ENCODE measurements at regions not wholly inside any gene's neighbourhood (a gene's known extent, or its start where the extent isn't known, plus 50 kb on each side); places are given as distances from the start of the nearest gene placed in this dataset.
"Not testable (repeated sequence)": the region's sequence is repeated elsewhere in the genome, so short reads cannot be mapped to it uniquely, and the experiment has no call there.

DNA sequence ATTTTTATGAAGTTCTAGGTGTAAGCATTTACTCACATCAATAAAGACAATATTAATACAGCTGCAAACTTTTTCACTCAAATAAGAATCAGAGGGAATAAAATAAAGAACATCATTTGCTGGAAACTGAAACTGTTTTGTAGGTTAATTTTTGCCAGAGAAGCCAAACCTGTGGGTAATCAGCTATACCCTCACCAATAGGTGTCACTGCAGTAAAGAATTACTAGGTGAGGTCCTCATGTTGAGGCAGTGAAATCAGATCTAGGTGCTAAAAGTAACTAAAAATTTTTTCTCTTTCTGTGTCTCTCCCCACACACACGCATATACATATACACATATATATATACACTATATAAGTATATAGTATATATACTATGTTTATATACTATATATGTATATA, 1016.3 kb upstream of the SEMA6A start:
- ATAC-seq (no peak), DNase-seq (ENCODE audit: low spot score) (no peak)
- intact Hi-C loops (cut with DNase I) = no loop called here

GRCh38 chr5:117588611-117589010, 1014.0 kb upstream of the SEMA6A start:
- intact Hi-C loops (cut with DNase I) = no loop called here
- DNase-seq (ENCODE audit: low spot score) (no peak), ATAC-seq (no peak)

GRCh38 chr5:117587111-117587510, 1012.5 kb upstream of the SEMA6A start:
- DNase-seq (ENCODE audit: low spot score) = no peak
- intact Hi-C loops (cut with DNase I) = no loop called here
- ATAC-seq = no peak

GRCh38 chr5:117568622-117569021, 994.0 kb upstream of the SEMA6A start:
- intact Hi-C loops (cut with DNase I) = no loop called here
- DNase-seq (ENCODE audit: low spot score) = no peak
- no peak for ATAC-seq

DNA sequence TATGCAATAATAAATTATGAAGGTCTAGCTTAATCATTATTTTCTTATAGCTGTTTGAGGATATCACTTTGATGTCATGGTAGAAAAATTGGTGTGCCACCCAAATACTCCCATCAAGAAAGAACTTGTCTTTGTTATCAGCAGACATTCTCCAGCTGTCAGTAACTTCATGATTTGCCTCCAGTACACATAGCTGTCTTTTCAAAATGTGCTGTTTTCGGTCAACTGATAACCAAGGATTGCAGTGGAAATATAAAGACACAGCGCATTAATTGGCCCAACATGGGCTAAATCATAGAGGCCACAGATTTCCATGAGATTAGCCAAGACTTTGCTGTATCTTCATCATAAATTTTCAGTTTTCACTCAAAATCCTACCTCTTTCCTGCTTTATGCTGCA, 993.5 kb upstream of the SEMA6A start:
- intact Hi-C loops (cut with DNase I) = no loop called here
- no peak for DNase-seq (ENCODE audit: low spot score)
- no peak for ATAC-seq

DNA sequence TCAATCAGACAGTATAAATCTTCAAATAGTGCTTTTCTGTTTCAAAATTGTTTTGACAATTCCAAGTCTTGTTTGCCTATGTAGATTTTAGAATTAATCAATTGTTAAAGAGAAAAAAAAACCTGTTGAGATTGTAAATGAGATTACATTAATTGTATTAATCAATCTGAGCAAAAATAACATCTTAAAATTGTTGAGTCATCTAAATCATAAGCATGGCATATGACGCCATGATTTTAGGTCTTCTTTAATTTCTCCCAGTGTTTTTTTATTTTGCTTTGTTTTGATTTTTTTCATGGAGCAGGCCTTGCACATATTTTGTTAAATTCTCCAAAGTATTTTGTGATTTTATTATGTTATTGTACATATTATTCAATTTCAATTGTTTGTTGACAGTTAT, 988.0 kb upstream of the SEMA6A start:
- ATAC-seq (no peak), DNase-seq (ENCODE audit: low spot score) (no peak)
- intact Hi-C loops (cut with DNase I) = no loop called here

DNA sequence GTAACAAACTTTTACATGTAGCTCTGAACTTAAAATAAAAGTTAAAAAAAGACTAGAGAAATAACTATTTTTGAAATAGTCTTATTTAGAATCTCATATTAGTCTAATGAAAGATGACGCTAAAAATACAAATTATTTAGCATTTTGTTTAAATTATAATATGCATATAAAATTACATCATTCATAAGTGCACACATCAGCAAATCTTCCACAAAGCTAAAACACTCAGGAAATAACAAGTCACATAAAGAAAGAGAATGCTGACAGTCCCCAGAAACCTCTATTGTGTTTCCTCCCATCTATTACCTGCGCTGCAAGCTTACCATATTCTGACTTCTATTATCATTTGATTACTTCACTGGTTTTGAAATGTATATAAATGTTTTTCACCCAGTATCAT, 986.9 kb upstream of the SEMA6A start:
- DNase-seq (ENCODE audit: low spot score) = no peak
- ATAC-seq = no peak
- intact Hi-C loops (cut with DNase I) = no loop called here

- DNase-seq (ENCODE audit: low spot score) (no peak), ATAC-seq (no peak)
- intact Hi-C loops (cut with DNase I) = no loop called here
Observed at GRCh38 chr5:117559005-117559844, 984.6 kb upstream of the SEMA6A start.

DNA sequence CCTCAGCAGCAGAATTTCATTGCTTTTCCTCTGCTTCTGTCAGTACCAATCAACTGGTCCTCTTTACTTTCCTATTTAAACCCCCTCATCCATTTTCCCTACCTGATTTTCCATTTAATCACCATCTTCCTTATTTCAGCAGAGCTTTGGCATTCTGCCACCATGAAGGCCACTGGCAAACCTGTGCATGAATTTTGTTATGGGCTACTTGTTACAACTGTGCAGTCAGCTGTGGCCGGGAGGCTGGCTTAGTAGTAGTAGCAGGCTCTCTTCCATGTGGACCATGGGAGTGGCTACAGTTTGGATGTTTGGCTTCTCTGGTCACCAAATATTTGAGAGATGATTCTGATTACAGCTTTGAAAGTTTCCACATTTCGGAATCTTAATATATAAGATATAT, 976.6 kb upstream of the SEMA6A start:
- intact Hi-C loops (cut with DNase I) = no loop called here
- no peak for DNase-seq (ENCODE audit: low spot score)
- ATAC-seq = no peak

DNA sequence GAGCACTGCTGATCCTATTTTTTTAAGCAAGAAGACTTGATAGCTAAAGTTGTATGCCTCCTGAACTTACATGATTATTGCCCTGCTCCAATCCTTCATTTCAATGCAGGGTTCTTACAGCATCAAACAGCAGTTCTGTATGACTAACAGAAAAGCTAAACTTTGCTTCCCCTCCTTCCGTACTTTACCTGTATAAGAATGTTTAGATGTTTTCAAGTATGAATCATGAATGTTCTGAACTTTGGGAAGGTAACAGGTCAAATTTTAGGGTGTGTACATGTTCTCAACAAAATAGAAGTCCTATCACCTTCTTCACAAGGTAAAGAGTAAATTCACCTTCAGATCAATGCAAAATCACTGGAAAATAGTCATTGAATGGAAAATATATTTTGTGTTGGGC, 972.6 kb upstream of the SEMA6A start:
- ATAC-seq (no peak), DNase-seq (ENCODE audit: low spot score) (no peak)
- intact Hi-C loops (cut with DNase I) = no loop called here

DNA sequence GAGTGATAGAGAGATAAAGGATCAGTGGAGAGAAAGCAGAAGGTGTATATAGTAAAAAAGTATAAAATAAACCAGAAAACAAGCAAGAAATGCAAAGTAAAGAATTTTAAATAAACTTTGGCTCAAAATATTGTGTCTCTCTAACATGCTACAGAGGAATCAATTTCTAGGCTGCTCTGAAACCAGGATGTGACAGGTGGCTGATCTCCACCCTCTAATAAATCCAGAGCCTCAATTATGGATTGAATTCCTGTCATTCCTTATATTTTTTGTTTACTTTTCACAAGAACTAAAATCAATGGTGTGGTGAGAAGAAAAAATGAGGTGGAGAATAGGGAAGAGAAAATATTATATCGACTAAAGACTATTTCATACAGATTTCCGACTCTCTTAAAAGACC, 965.1 kb upstream of the SEMA6A start:
- intact Hi-C loops (cut with DNase I) = no loop called here
- ATAC-seq (no peak), DNase-seq (ENCODE audit: low spot score) (no peak)

DNA sequence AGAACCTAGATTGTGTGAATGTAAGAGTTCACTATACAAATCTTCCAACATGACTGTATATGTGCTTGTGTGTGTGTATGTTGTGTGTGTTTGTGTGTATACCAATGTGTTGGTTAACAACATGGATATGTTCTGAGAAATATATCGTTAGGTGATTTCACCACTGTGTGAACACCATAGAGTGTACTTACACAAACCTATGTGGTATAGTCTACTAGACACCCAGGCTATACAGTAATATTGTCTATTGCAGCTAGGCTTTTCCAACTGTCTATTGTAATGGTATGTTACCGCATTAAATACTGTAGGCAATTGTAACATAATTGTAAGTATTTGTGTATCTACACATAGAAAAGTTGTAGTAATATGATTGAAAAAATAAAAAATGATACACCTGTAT, 959.2 kb upstream of the SEMA6A start:
- DNase-seq (ENCODE audit: low spot score) (no peak), ATAC-seq (no peak)
- intact Hi-C loops (cut with DNase I) = no loop called here

- ATAC-seq; DNase-seq (ENCODE audit: low spot score); intact Hi-C loops (cut with DNase I): not testable (repeated sequence)
Observed at GRCh38 chr5:117533051-117533670, 958.5 kb upstream of the SEMA6A start.

- intact Hi-C loops (cut with DNase I) = no loop called here
- ATAC-seq = no peak
Observed at GRCh38 chr5:117519957-117520500, 945.4 kb upstream of the SEMA6A start.

GRCh38 chr5:117504305-117504704, 929.7 kb upstream of the SEMA6A start:
- intact Hi-C loops (cut with DNase I) = no loop called here
- ATAC-seq (no peak), DNase-seq (ENCODE audit: low spot score) (no peak)

More at GRCh38 chr5:117519957-117520500, 945.4 kb upstream of the SEMA6A start:
- DNase-seq (ENCODE audit: low spot score) = no peak

DNA sequence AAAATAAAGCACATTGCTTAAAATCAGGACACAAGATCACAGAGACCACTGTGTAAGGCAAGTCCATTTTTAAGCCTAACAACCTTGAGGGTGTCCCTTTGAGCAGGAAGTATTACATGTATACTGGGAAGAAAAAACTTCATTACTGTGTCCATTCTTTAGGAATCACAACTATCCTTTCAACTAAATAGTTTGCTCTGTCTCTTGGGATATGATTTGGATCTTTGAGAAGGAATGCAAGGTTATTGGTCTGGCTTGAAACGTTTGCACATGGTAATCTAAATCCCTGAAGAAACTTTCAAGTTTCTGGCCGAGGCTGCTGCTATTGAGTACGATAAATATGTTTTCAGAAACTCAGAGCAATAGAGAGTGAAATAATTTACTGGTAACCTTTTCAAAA, 923.0 kb upstream of the SEMA6A start:
- ATAC-seq = peak; percentile 49
- intact Hi-C loops (cut with DNase I) = no loop called here
- no peak for DNase-seq (ENCODE audit: low spot score)

- no peak for ATAC-seq
- DNase-seq (ENCODE audit: low spot score) = no peak
- intact Hi-C loops (cut with DNase I) = no loop called here
Observed at GRCh38 chr5:117496801-117497200, 922.2 kb upstream of the SEMA6A start.

DNA sequence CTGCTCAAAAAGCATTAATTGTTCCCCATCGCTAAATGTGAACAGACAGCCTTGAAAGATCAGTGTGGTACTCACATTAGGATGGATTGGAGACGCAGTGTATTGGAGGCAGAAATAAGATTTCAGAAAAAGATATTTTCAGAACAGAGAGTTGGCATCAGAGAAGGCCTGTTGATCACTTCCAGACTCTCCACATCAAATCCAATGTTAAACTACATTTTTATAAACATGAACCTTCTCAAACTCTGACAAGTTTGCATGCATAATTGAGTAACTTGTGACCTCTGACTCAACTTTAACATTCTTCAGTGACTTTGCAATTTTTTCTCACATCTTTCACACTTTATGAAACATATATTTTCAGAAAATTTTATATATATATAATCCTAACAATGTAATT, 919.6 kb upstream of the SEMA6A start:
- no peak for ATAC-seq

DNA sequence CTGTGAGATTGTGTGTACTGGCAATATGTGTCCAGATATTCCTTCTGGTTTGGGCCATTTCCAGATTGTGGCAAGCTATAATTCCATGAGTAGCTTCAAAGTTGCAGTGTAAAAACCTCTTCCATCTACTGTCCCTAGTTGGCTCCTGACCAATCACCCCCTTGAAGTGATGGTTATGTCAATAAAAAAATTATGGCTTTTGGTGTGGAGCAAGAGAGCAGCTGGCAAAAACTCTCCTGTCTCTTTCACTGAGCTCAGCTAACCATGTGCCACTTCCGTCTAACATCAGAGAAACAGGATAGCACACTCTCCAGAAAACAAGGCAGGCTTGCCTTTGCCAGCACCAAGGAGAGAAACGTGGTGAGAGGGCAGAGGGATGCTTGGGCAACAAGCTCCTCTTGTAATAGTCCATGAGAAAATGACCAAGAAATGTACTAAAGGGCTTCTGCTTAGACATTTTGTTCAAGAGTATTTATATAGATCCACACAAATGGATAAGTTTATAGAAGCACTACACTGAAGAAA, 914.4 kb upstream of the SEMA6A start:
- DNase-seq (ENCODE audit: low spot score) (no peak), ATAC-seq (no peak)
- intact Hi-C loops (cut with DNase I) = no loop called here

More for the DNA sequence above, 919.6 kb upstream of the SEMA6A start:
- intact Hi-C loops (cut with DNase I) = no loop called here
- DNase-seq (ENCODE audit: low spot score) = no peak

- no peak for DNase-seq (ENCODE audit: low spot score)
Observed at GRCh38 chr5:117487556-117487955, 912.9 kb upstream of the SEMA6A start.

More at GRCh38 chr5:117487556-117487955, 912.9 kb upstream of the SEMA6A start:
- ATAC-seq = no peak
- intact Hi-C loops (cut with DNase I) = no loop called here

All from sciatic nerve (tissue), 2 donors.